Activated naive CD4-positive, alpha-beta T cell treated with anti-CD3 and anti-CD28 coated beads for 36 hours (primary cell): ENCODE measurements at regions not wholly inside any gene's neighbourhood (a gene's known extent, or its start where the extent isn't known, plus 50 kb on each side); places are given as distances from the start of the nearest gene placed in this dataset.

Experiments used
- CTCF ChIA-PET: fragments of 350-600 bp; sonication (Branson Sonifier 250); formaldehyde crosslinking; loops from one replicate; lab custom pipeline; 2021; ENCODE audit warnings: antibody characterized with exemption; lab: Charles Lee
- DNase-seq: peaks from one replicate; pipeline ENCODE4 v3.0.0-alpha.2; 2020
- H3K27ac Mint-ChIP-seq: one replicate; pipeline ENCODE4 v1.8.0; 2021; ENCODE audit warnings: mild to moderate bottlenecking, mixed read lengths
- H3K27me3 Mint-ChIP-seq: one replicate; pipeline ENCODE4 v1.8.0; 2021; ENCODE audit warnings: low read depth, mixed read lengths
- H3K36me3 Mint-ChIP-seq: one replicate; pipeline ENCODE4 v1.8.0; 2021; ENCODE audit warnings: low read depth, mixed read lengths
- H3K4me1 Mint-ChIP-seq: one replicate; pipeline ENCODE4 v1.8.0; 2021; ENCODE audit warnings: low read depth, mixed read lengths
- H3K4me3 Mint-ChIP-seq: one replicate; pipeline ENCODE4 v1.8.0; 2021; ENCODE audit warnings: mild to moderate bottlenecking, moderate library complexity, mixed read lengths
- H3K9me3 Mint-ChIP-seq: one replicate; pipeline ENCODE4 v1.8.0; 2021; ENCODE audit warnings: mixed read lengths
- intact Hi-C: fragments of 100-400 bp; cut with micrococcal nuclease; formaldehyde crosslinking; loops from one replicate; pipeline ENCODE4 v1.15.1; 2023

DNA sequence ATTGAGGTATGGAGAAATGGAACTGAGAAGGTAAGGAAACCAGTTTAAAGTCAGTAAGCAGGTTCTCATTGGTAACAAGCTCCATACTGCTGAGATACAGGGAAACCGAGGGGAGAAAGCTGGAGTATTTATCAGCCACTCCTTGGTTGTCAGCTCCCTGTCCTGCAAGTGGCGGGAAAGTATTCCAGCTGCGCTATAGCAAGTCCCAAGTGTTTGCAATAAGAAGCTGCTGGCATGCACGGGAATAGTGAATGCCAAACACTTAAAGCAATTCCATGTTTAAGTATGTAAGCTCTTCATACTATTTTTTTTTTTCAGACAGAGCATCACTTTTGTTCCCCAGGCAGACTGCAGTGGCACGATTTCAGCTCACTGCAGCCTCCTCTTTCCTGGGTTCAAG, 1601.1 kb downstream of the SUCLG1 start:
- CTCF ChIA-PET, result interaction anchor here (0.7 kb wide), 1 partner anchor 34 kb away, joined by 3 read pairs; no protein-coding TSS in a partner anchor
- no peak overlapping the region for H3K27ac Mint-ChIP-seq
- no peaks in the 10 kb centered on the region for H3K27me3 Mint-ChIP-seq

DNA sequence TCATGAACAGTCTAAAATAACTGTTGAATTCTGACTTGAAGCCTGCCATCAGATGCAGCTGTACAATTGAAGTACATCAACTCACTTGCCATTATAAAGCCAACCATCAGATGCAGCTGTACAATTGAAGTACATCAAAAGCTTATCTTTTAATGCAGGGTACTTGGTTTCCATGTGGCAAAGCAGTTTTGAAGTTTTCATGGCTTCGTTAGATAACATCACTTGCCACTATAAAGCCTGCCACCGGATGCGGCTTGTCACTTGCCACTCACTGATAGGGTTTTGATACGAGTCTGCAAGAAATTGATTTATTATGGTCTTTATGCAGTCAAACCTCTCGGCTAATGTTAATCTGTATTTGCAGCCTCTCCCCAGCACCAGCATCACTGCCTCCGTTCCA, 1605.8 kb downstream of the SUCLG1 start:
- intact Hi-C loops, result no loop called here

More for the DNA sequence above, 1601.1 kb downstream of the SUCLG1 start:
- Mint-ChIP-seq H3K4me3 (no peak overlapping the region), H3K36me3 (no peaks in the 10 kb centered on the region), H3K9me3 (peaks cover 8% of the 10 kb centered on the region), H3K4me1 (no peaks in the 10 kb centered on the region)
- intact Hi-C loops, result no loop called here
- no peak for DNase-seq

DNA sequence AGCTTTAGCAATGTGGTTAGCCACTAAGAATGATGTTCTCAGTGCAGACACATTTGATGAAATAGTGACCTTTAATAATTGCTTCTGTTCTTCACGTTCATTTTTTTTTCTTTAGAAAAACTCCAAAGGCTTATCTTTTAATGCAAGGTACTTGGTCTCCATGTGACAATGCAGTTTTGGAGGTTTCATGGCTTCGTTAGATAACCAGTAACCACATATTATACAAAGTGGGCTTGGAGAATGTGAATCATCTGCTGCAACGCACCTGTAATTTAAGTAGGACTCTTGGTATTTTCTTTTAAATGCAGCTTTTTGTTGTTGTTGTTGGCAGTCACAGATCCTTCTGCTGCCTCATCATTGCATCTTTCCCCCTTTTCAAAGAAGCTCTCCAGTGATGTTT, 1606.3 kb downstream of the SUCLG1 start:
- CTCF ChIA-PET, result no interaction called here
- Mint-ChIP-seq H3K9me3 (peaks cover 4% of the 10 kb centered on the region), H3K27ac (no peak overlapping the region), H3K4me1 (no peaks in the 10 kb centered on the region), H3K36me3 (no peaks in the 10 kb centered on the region), H3K27me3 (no peaks in the 10 kb centered on the region), H3K4me3 (no peak overlapping the region)
- no peak for DNase-seq
- intact Hi-C loops, result no loop called here

More for the DNA sequence above, 1605.8 kb downstream of the SUCLG1 start:
- H3K4me3 Mint-ChIP-seq, result no peak overlapping the region
- CTCF ChIA-PET, result no interaction called here
- H3K27me3 Mint-ChIP-seq, result no peaks in the 10 kb centered on the region
- no peaks in the 10 kb centered on the region for H3K36me3 Mint-ChIP-seq
- DNase-seq, result no peak
- no peaks in the 10 kb centered on the region for H3K4me1 Mint-ChIP-seq
- peaks cover 4% of the 10 kb centered on the region for H3K9me3 Mint-ChIP-seq
- no peak overlapping the region for H3K27ac Mint-ChIP-seq

DNA sequence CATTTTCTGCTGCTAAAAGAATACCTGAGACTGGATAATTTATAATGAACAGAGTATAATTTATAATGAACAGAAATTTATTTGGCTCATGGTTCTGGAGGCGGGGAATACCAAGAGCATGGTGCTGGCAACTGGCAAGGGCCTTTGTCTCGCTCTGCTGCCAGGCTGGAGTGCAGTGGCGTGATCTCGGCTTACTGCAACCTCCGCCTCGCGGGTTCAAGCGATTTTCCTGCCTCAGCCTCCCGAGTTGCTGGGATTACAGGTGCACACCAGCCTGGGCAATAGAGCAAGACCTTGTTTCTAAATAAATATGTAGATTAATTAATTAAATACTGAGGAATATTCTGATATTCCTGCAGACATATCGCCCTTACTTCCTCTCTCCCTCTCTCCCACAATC, 1610.8 kb downstream of the SUCLG1 start:
- intact Hi-C loops, result no loop called here
- DNase-seq, result no peak
- Mint-ChIP-seq H3K4me1 (no peaks in the 10 kb centered on the region), H3K9me3 (peaks cover 1% of the 10 kb centered on the region), H3K27ac (no peak overlapping the region), H3K36me3 (no peaks in the 10 kb centered on the region), H3K4me3 (no peak overlapping the region), H3K27me3 (no peaks in the 10 kb centered on the region)
- CTCF ChIA-PET, result no interaction called here

DNA sequence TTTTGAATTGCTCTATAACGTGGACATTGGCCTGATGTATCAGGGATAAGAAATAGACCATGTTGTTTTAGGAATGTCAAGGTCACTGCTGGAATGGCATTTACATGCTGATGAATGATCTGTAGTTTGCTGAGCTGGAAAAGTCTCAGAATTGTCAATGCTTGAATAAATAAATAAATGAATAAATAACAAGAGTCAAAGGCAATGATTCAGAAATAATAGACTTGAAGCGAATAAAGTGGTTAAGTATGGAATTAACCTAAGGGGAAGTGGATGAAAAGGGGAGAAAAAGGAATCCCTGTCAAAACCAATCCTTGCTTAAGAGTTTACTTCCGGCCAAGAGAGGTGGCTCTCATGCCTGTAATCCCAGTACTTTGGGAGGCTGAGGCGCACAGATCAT, 1620.0 kb downstream of the SUCLG1 start:
- CTCF ChIA-PET, result no interaction called here
- Mint-ChIP-seq H3K27me3 (no peaks in the 10 kb centered on the region), H3K36me3 (no peaks in the 10 kb centered on the region), H3K4me1 (no peaks in the 10 kb centered on the region), H3K9me3 (no peaks in the 10 kb centered on the region), H3K4me3 (no peak overlapping the region), H3K27ac (no peak overlapping the region)
- DNase-seq, result no peak
- intact Hi-C loops, result no loop called here

DNA sequence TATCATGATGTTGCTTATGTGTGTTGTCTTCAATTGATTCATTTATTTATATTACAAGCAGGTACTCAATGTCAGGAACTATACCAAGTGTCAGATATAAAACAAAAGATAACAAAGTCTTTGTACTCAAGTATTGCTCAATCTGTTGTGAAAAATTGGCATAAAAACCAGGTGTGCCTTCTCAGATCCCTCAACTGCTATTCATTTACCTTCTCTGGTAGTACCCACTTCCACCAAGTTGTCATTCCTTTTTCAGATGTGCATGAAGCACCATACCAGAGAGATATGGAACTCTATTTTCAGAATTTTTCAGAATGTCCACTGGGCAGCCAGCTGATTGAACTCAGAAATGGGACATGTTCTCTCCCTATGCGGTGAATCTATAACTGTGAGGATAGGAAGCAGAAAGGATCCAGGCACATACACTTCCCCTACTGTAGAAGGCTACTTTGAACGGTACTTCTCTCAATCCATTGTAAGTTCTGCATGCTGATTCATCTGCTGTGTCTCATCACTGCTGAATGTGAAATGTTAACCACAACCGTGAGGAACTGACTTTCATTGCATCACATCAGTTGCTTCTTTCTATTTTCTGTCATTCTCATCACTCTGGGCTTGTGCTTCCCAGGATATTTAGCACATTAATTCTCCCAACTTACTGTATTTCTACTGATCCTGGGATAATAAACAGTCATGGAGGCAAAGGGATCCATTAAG, 1621.3 kb downstream of the SUCLG1 start:
- no peak for DNase-seq
- no peak overlapping the region for H3K4me3 Mint-ChIP-seq
- H3K27me3 Mint-ChIP-seq, result no peaks in the 10 kb centered on the region
- H3K27ac Mint-ChIP-seq, result no peak overlapping the region
- intact Hi-C loops, result no loop called here
- no peaks in the 10 kb centered on the region for H3K4me1 Mint-ChIP-seq
- CTCF ChIA-PET, result no interaction called here
- H3K36me3 Mint-ChIP-seq, result no peaks in the 10 kb centered on the region
- H3K9me3 Mint-ChIP-seq, result no peaks in the 10 kb centered on the region

DNA sequence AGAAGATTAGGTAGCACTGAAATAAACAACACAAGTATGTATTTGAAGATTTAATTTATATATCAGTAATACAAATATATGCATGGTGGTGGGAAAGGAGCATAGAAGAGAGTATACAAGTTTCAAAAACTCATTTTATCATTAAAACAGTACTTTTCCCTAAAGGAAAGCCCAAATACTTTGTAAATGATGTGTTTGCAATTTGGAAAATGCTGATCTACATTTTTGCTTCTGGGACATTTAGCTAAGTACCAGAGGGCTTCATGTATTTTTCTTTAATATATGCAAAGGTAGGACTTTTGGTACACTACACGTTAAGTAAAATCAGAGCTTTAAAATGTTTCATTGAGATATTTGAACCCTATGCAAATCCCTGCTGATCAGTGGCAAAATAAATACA, 1624.2 kb downstream of the SUCLG1 start:
- no peak overlapping the region for H3K4me3 Mint-ChIP-seq
- no peaks in the 10 kb centered on the region for H3K36me3 Mint-ChIP-seq
- no peaks in the 10 kb centered on the region for H3K4me1 Mint-ChIP-seq
- H3K27me3 Mint-ChIP-seq, result no peaks in the 10 kb centered on the region
- no peak overlapping the region for H3K27ac Mint-ChIP-seq
- no peak for DNase-seq
- intact Hi-C loops, result no loop called here
- H3K9me3 Mint-ChIP-seq, result no peaks in the 10 kb centered on the region
- CTCF ChIA-PET, result no interaction called here

DNA sequence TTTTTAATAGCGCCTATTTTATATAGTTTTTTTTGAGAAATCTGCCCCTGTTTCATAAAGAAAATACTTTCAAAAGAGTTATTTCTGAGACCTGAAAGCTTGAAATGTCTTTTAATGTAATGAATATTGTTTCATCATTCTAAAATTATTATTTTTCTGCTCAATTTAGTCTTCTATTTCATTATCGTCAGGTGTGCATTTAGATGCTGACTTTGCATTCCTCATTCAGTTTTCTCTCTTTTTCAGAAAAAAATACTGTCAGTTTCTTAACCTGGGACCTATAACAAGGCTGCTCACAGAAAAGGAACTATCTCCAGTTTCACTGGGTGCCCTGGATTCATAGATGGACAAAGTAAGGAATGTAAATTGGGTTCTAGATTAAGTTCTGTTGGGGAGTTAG, 1631.7 kb downstream of the SUCLG1 start:
- no peak for DNase-seq
- CTCF ChIA-PET, result no interaction called here
- no peak overlapping the region for H3K4me3 Mint-ChIP-seq
- H3K27ac Mint-ChIP-seq, result no peak overlapping the region
- H3K9me3 Mint-ChIP-seq, result peaks cover 4% of the 10 kb centered on the region
- H3K4me1 Mint-ChIP-seq, result no peaks in the 10 kb centered on the region
- no peaks in the 10 kb centered on the region for H3K27me3 Mint-ChIP-seq
- intact Hi-C loops, result no loop called here
- no peaks in the 10 kb centered on the region for H3K36me3 Mint-ChIP-seq

DNA sequence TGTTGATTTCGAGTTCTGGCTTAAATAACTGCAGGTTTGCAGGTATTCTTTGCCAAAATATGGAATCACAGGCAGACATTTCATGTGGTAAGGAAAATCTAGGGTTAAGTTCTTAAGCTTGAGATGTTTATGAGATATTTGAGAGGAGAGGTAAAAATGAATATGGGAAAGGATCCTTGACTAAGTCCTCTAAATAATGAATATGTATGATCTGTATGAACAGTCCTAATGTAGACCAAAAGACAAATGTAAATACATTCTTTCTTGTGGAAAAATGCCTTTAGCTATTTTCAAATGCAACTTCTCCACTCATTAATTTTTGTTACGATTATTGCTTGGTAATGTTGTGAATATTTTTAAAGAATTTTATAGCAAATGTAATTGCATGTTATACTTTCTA, 1632.6 kb downstream of the SUCLG1 start:
- CTCF ChIA-PET, result no interaction called here
- Mint-ChIP-seq H3K9me3 (peaks cover 4% of the 10 kb centered on the region), H3K27ac (no peak overlapping the region), H3K4me3 (no peak overlapping the region), H3K36me3 (no peaks in the 10 kb centered on the region), H3K4me1 (no peaks in the 10 kb centered on the region), H3K27me3 (no peaks in the 10 kb centered on the region)
- no peak for DNase-seq
- intact Hi-C loops, result no loop called here

DNA sequence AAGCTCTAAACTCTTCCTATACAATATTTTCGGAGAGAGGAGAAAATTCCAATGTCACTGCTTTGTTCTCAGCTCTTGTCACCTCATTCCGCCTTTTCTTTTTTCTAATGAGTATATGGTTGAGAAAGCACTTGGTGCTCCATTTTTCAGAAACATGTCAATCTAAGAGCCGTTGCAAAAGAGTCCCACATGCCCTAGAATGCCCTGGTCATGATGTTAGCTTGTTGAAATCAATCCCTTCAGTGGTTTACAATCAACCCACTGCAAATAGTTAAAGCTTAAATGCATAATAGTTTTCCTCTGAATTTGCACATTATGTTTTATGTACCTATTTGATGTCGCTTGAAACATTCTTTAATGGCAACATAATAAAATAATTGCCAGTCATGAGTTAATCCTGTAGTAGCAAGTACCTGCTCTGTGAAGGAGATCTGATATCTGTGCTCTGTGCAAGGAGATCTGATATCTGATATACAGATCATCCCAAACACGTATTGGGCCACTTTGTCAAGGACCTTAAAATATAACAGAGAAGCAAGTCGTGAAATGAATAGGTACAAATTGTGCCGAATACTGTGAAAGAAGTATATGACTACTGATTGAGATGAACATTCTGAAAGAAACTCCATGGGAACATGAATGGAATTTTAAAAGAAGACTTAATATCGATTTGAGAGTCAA, 1633.5 kb downstream of the SUCLG1 start:
- Mint-ChIP-seq H3K4me3 (no peak overlapping the region), H3K4me1 (no peaks in the 10 kb centered on the region), H3K36me3 (no peaks in the 10 kb centered on the region), H3K9me3 (peaks cover 4% of the 10 kb centered on the region), H3K27me3 (no peaks in the 10 kb centered on the region), H3K27ac (no peak overlapping the region)
- intact Hi-C loops, result no loop called here
- no peak for DNase-seq
- CTCF ChIA-PET, result no interaction called here

DNA sequence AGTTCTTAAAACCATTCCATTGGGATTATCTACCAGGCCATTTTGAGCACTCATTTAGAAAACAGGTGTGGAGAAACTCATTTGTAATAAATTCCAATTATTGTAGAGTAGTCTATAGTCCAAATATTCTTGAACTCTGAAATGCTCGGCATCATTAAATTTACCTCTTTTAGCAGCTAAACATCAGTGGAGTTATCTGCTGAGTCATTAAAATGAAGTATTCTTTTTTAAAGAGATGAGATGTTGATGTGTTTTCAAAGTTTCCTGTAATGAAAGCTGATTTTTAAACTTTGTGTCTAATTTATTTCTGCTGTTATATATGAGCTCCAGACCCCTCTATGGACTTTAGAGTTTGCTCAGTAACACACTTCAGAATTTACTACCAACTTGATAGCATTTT, 1635.2 kb downstream of the SUCLG1 start:
- Mint-ChIP-seq H3K27ac (no peak overlapping the region), H3K27me3 (no peaks in the 10 kb centered on the region), H3K36me3 (no peaks in the 10 kb centered on the region), H3K9me3 (peaks cover 4% of the 10 kb centered on the region), H3K4me1 (no peaks in the 10 kb centered on the region), H3K4me3 (no peak overlapping the region)
- CTCF ChIA-PET, result no interaction called here
- intact Hi-C loops, result no loop called here
- DNase-seq, result no peak

DNA sequence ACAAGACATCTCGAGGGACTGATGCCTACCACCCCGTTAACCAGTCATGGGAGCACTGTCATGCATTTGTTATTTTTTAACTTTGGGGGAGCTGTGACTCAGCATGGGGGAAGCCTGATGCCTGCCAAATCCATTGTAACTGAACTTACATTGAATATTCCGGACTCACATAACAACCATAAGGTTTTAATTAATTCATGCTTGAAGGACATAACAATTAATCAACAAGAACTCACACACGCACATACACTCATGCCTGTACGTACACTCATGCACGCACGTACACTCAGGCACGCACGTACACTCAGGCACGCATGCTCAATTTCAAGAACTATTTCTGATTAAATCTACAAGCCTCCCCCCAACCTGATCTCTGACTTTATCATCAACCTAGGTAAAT, 1639.1 kb downstream of the SUCLG1 start:
- no peaks in the 10 kb centered on the region for H3K36me3 Mint-ChIP-seq

DNA sequence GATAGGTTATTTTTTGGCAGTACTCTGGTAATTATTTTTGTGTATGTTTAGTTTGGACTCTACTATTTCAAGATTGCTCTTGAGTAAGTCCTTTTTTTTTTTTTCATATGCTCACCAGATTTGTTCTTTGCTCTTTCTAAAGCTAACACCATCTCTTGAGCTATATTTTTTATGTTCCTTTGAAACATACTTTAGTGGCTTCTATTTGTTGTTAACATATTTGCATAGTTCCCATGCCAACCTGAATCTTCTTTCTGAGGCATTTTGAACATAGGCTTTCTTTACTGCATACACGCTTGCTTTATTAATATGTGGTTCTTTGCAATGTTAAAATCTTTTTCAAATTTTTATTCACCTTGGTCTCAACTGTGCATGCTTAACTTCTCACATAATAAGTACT, 1644.9 kb downstream of the SUCLG1 start:
- Mint-ChIP-seq H3K36me3 (no peaks in the 10 kb centered on the region), H3K9me3 (no peaks in the 10 kb centered on the region)
- CTCF ChIA-PET, result no interaction called here

More for the DNA sequence above, 1639.1 kb downstream of the SUCLG1 start:
- Mint-ChIP-seq H3K9me3 (no peaks in the 10 kb centered on the region), H3K4me1 (no peaks in the 10 kb centered on the region), H3K27ac (no peak overlapping the region), H3K4me3 (no peak overlapping the region), H3K27me3 (no peaks in the 10 kb centered on the region)
- DNase-seq, result no peak
- CTCF ChIA-PET, result no interaction called here
- intact Hi-C loops, result no loop called here

More for the DNA sequence above, 1644.9 kb downstream of the SUCLG1 start:
- intact Hi-C loops, result no loop called here
- Mint-ChIP-seq H3K27me3 (no peaks in the 10 kb centered on the region), H3K4me1 (no peaks in the 10 kb centered on the region), H3K4me3 (no peak overlapping the region), H3K27ac (no peak overlapping the region)
- no peak for DNase-seq
